Activated naive CD8-positive, alpha-beta T cell treated with anti-CD3 and anti-CD28 coated beads for 36 hours (primary cell): ENCODE measurements at regions not wholly inside any gene's neighbourhood (a gene's known extent, or its start where the extent isn't known, plus 50 kb on each side); places are given as distances from the start of the nearest gene placed in this dataset.

ENCODE experiments used
- DNase-seq: peaks from one replicate; pipeline ENCODE4 v3.0.0; 2021
- H3K27ac Mint-ChIP-seq: one replicate; pipeline ENCODE4 v1.8.0; 2022; ENCODE audit warnings: mild to moderate bottlenecking, moderate library complexity, mixed read lengths
- H3K27me3 Mint-ChIP-seq: one replicate; pipeline ENCODE4 v1.8.0; 2022; ENCODE audit warnings: mild to moderate bottlenecking, mixed read lengths
- H3K36me3 Mint-ChIP-seq: one replicate; pipeline ENCODE4 v1.8.0; 2021; ENCODE audit warnings: mild to moderate bottlenecking, mixed read lengths
- H3K4me1 Mint-ChIP-seq: one replicate; pipeline ENCODE4 v1.8.0; 2021; ENCODE audit warnings: mixed read lengths
- H3K4me3 Mint-ChIP-seq: one replicate; pipeline ENCODE4 v1.8.0; 2022; ENCODE audit warnings: mild to moderate bottlenecking, moderate library complexity, mixed read lengths
- H3K9me3 Mint-ChIP-seq: one replicate; pipeline ENCODE4 v1.8.0; 2022; ENCODE audit warnings: mixed read lengths

DNA sequence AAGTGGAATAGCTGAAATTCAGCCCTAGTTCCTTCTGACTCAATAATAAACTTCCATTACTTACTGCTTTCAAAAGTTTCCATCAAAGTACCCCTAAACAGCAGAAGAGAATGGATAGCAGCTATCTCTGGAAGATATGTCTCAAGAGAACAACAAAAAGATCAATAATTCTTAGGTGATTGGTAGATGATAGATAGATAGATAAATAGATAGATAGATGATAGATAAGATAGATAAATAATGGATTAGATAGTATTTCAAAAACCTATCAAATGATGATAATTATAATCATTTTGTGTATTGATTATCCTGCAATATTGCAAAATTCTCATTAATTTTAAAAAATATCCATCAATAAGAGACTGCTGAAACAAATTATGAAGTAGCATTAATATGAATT, 97.4 kb upstream of the CCND2 start:
- Mint-ChIP-seq H3K9me3 (peaks cover 5% of the 10 kb centered on the region), H3K4me3 (no peak overlapping the region), H3K4me1 (peaks cover 14% of the 10 kb centered on the region), H3K27ac (no peak overlapping the region), H3K27me3 (no peaks in the 10 kb centered on the region), H3K36me3 (peaks cover 2% of the 10 kb centered on the region)
- DNase-seq, result no peak

- Mint-ChIP-seq H3K4me3 (no peak overlapping the region), H3K27me3 (no peaks in the 10 kb centered on the region), H3K4me1 (peaks cover 23% of the 10 kb centered on the region), H3K36me3 (peaks cover 2% of the 10 kb centered on the region), H3K9me3 (peaks cover 5% of the 10 kb centered on the region), H3K27ac (no peak overlapping the region)
- DNase-seq, result no peak
Measured at GRCh38 chr12:4174417-4174816, 99.1 kb upstream of the CCND2 start.

DNA sequence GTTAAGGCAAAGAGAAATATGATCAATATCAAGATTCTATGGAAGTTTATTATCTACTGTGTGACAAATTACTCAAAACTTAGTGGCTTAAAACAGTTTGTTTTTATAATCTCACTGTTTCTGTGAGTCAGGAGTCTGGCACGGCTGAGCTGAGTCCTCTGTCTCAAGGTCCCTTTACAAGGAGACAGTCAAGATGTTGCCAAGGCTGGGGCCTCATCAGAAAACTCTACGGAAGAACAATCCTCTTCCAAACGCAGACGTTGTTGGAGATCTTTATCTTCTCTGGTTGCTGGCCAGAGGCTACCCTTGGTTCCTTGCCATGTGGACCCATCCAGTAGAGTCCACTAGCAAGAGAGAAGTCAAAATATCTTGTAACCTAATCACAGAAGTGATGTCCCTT, 100.6 kb upstream of the CCND2 start:
- Mint-ChIP-seq H3K9me3 (no peaks in the 10 kb centered on the region), H3K27me3 (peaks cover 3% of the 10 kb centered on the region), H3K27ac (no peak overlapping the region), H3K4me1 (peaks cover 15% of the 10 kb centered on the region), H3K36me3 (no peaks in the 10 kb centered on the region), H3K4me3 (no peak overlapping the region)
- no peak for DNase-seq

GRCh38 chr12:4171742-4172141, 101.8 kb upstream of the CCND2 start:
- H3K36me3 Mint-ChIP-seq, result no peaks in the 10 kb centered on the region
- H3K4me1 Mint-ChIP-seq, result peaks cover 11% of the 10 kb centered on the region
- H3K27ac Mint-ChIP-seq, result no peak overlapping the region
- H3K4me3 Mint-ChIP-seq, result no peak overlapping the region
- no peak for DNase-seq
- no peaks in the 10 kb centered on the region for H3K9me3 Mint-ChIP-seq
- H3K27me3 Mint-ChIP-seq, result peaks cover 3% of the 10 kb centered on the region

- Mint-ChIP-seq H3K27ac (peak overlapping the region; percentile 13), H3K36me3 (no peaks in the 10 kb centered on the region), H3K4me3 (no peak overlapping the region), H3K27me3 (peaks cover 3% of the 10 kb centered on the region), H3K4me1 (peaks cover 19% of the 10 kb centered on the region), H3K9me3 (no peaks in the 10 kb centered on the region)
- DNase-seq, result no peak
Measured at GRCh38 chr12:4169959-4170358, 103.6 kb upstream of the CCND2 start.

DNA sequence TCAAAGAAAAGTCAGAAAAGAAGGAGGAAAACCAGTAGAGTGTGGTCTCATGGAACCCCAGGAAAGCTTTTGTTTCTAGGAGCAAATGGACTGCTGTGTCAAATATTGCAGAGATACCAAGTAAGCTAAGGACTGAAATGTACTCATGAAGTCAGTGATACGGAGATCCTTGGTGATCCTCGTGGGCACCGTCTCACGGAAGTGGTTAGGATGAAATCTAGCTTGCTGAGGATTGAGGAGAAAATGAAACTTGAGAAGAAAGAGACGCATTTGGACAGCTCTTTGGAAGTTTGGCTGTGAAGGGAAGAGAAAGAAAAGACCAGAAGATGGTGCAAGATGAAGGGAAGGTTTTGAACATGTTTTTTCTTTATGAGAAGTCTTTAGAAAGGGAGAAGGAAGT, 104.0 kb upstream of the CCND2 start:
- no peaks in the 10 kb centered on the region for H3K36me3 Mint-ChIP-seq
- peak overlapping the region; percentile 13 for H3K27ac Mint-ChIP-seq
- peaks cover 22% of the 10 kb centered on the region for H3K4me1 Mint-ChIP-seq
- H3K4me3 Mint-ChIP-seq, result no peak overlapping the region
- no peaks in the 10 kb centered on the region for H3K9me3 Mint-ChIP-seq
- H3K27me3 Mint-ChIP-seq, result peaks cover 3% of the 10 kb centered on the region
- DNase-seq, result no peak

GRCh38 chr12:4168036-4168435, 105.5 kb upstream of the CCND2 start:
- peaks cover 3% of the 10 kb centered on the region for H3K27me3 Mint-ChIP-seq
- H3K36me3 Mint-ChIP-seq, result peaks cover 1% of the 10 kb centered on the region
- no peak for DNase-seq
- H3K27ac Mint-ChIP-seq, result no peak overlapping the region
- H3K4me1 Mint-ChIP-seq, result peaks cover 26% of the 10 kb centered on the region
- H3K9me3 Mint-ChIP-seq, result no peaks in the 10 kb centered on the region
- H3K4me3 Mint-ChIP-seq, result no peak overlapping the region

GRCh38 chr12:4164559-4165558, 108.7 kb upstream of the CCND2 start:
- peak; percentile 70 for DNase-seq
- H3K4me3 Mint-ChIP-seq, result peak overlapping the region; percentile 82
- peaks cover 7% of the 10 kb centered on the region for H3K36me3 Mint-ChIP-seq
- H3K27ac Mint-ChIP-seq, result peak overlapping the region; percentile 93
- H3K4me1 Mint-ChIP-seq, result peaks cover 35% of the 10 kb centered on the region
- peaks cover 3% of the 10 kb centered on the region for H3K27me3 Mint-ChIP-seq
- peaks cover 5% of the 10 kb centered on the region for H3K9me3 Mint-ChIP-seq

DNA sequence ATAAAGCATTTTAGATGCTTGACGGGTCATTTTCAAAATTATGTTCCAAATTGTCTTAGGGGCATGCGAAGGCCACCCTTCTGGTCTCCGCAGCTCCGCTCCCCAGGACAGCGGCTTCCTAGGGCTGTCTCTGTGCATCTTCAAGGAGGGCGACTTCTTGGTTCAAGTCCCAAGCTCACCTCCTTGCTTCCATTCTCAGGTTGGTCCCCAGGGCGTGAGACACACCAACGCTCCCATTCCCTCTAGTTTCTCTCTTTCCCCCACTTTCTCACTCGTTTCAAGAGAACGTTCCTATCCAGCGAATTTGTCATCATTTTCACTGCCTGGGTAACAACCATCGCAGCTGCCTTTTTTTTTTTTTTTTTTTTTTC, 109.4 kb upstream of the CCND2 start:
- H3K27ac Mint-ChIP-seq, result peak overlapping the region; percentile 93
- DNase-seq, result no peak
- peaks cover 5% of the 10 kb centered on the region for H3K9me3 Mint-ChIP-seq
- H3K4me1 Mint-ChIP-seq, result peaks cover 31% of the 10 kb centered on the region
- H3K27me3 Mint-ChIP-seq, result peaks cover 3% of the 10 kb centered on the region
- H3K36me3 Mint-ChIP-seq, result peaks cover 7% of the 10 kb centered on the region
- H3K4me3 Mint-ChIP-seq, result peak overlapping the region; percentile 82

DNA sequence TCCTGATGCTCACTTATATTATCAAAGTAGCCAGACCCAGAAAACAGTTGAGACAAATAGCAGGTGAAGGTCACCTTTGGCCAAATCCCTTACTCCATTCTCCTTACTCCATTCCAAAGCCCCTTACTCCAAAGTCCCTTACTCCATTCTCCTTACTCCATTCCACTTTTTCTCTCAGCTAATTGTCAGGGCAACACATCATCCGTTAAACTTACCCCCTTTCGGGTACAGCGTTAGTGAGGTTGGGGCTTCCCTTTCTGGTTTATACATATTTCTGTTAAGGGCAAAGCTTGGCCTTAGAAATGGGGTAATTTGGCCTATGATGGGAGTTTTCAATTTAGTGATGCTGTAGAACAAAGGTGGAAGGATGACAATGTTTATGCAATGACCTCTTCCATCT, 111.8 kb upstream of the CCND2 start:
- DNase-seq, result no peak
- Mint-ChIP-seq H3K4me3 (no peak overlapping the region), H3K9me3 (peaks cover 5% of the 10 kb centered on the region), H3K4me1 (peaks cover 47% of the 10 kb centered on the region), H3K27me3 (no peaks in the 10 kb centered on the region), H3K36me3 (peaks cover 7% of the 10 kb centered on the region), H3K27ac (no peak overlapping the region)

- no peak for DNase-seq
- Mint-ChIP-seq H3K9me3 (peaks cover 7% of the 10 kb centered on the region), H3K4me1 (peaks cover 56% of the 10 kb centered on the region), H3K27me3 (no peaks in the 10 kb centered on the region), H3K27ac (no peak overlapping the region), H3K4me3 (no peak overlapping the region), H3K36me3 (peaks cover 10% of the 10 kb centered on the region)
Measured at GRCh38 chr12:4160314-4161040, 113.1 kb upstream of the CCND2 start.

GRCh38 chr12:4159851-4160250, 113.7 kb upstream of the CCND2 start:
- peaks cover 12% of the 10 kb centered on the region for H3K36me3 Mint-ChIP-seq
- DNase-seq, result no peak
- H3K9me3 Mint-ChIP-seq, result peaks cover 7% of the 10 kb centered on the region
- peaks cover 53% of the 10 kb centered on the region for H3K4me1 Mint-ChIP-seq
- H3K27ac Mint-ChIP-seq, result peak overlapping the region; percentile 13
- H3K4me3 Mint-ChIP-seq, result no peak overlapping the region
- no peaks in the 10 kb centered on the region for H3K27me3 Mint-ChIP-seq

DNA sequence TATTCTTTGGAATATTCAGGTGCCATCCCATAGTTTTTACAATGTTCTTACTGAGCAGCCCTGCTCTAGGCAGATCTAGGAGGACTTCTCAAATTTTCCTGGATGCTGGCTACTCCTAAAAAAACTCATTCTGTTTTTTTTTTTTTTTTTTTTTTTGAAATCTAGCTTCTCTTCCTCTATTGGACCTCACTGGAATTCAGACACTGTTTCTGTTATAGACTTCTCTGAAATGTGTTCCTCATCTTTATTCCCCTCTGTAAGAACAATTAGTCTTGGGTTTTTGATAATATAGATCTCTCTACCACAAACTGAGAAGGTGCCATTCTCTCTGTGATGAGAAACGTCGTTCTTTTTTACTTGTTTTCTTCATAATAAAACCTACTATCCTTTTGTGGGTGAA, 115.3 kb upstream of the CCND2 start:
- H3K36me3 Mint-ChIP-seq, result peaks cover 12% of the 10 kb centered on the region
- H3K27me3 Mint-ChIP-seq, result no peaks in the 10 kb centered on the region
- H3K9me3 Mint-ChIP-seq, result peaks cover 7% of the 10 kb centered on the region
- H3K4me3 Mint-ChIP-seq, result no peak overlapping the region
- peak overlapping the region; percentile 85 for H3K27ac Mint-ChIP-seq
- DNase-seq, result no peak
- peaks cover 62% of the 10 kb centered on the region for H3K4me1 Mint-ChIP-seq

DNA sequence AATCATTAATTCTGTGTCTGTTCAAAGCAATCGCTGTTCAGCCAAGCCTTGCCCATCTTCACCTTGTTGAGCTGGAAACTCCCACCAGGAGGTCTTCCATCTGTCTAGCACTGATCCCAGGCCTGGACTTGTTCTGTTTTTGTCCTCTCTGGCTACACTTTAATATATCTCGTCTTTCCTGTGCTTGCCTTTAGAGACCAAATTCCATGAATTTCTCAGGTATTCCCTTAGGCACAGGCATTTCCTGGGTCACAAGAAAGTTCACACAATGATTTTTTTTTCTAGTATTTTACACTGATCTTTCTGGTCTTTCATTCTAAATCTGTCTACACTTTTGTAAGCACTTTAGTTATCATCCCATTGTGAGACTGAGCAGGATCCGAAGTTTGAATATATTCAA, 116.4 kb upstream of the CCND2 start:
- peaks cover 74% of the 10 kb centered on the region for H3K4me1 Mint-ChIP-seq
- DNase-seq, result no peak
- H3K4me3 Mint-ChIP-seq, result no peak overlapping the region
- peaks cover 7% of the 10 kb centered on the region for H3K9me3 Mint-ChIP-seq
- peaks cover 12% of the 10 kb centered on the region for H3K36me3 Mint-ChIP-seq
- H3K27me3 Mint-ChIP-seq, result no peaks in the 10 kb centered on the region
- H3K27ac Mint-ChIP-seq, result no peak overlapping the region

DNA sequence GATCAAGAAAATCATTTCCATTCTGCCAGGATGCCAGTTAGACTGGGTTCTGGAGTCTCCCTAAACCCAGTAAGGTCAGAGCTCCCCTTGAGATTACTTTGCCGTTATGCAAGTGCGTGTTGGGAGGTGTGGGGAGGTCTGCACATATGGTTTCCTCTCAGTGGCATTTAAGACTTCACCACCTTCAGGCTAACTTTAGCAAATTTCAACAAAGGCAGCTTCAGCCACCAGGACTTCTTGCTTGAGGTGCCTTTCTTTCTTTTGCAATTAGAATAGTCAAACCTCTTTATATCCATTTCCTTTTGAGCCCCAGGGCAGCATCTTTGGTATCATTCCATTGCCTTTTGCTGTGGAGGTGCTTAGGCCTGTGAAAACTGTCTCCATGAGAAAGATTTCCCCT, 117.2 kb upstream of the CCND2 start:
- no peak for DNase-seq
- Mint-ChIP-seq H3K36me3 (peaks cover 9% of the 10 kb centered on the region), H3K27me3 (no peaks in the 10 kb centered on the region), H3K4me1 (peaks cover 78% of the 10 kb centered on the region), H3K4me3 (no peak overlapping the region), H3K27ac (no peak overlapping the region), H3K9me3 (peaks cover 4% of the 10 kb centered on the region)
